Endothelial cell of umbilical vein (primary cell): ENCODE measurements at regions not wholly inside any gene's neighbourhood (a gene's known extent, or its start where the extent isn't known, plus 50 kb on each side); places are given as distances from the start of the nearest gene placed in this dataset.

Experiments used
- EZH2 ChIP-seq: IDR thresholded peaks from 2 replicates; pipeline ENCODE4 v1.6.1; 2012; ENCODE audit warnings: borderline replicate concordance, low read depth, mild to moderate bottlenecking, moderate library complexity, low read length, inconsistent platforms; ENCODE audit not compliant: severe bottlenecking
- POLR2A ChIP-seq: IDR thresholded peaks from 2 replicates; pipeline ENCODE4 v1.6.1; 2012; ENCODE audit warnings: low read depth, mild to moderate bottlenecking, control low read depth, low read length
- POLR2AphosphoS5 ChIP-seq: IDR thresholded peaks from 2 replicates; pipeline ENCODE4 v1.6.1; 2012; ENCODE audit warnings: low read depth, mild to moderate bottlenecking, control low read depth, low read length, moderate library complexity; ENCODE audit not compliant: insufficient read depth
- TF ChIP-seq, protein P1 (sequence below), 2 donors: IDR thresholded peaks; 1 replicate in 1 of 2; 2 replicates in 1 of 2; pipeline ENCODE4 v1.5.1; 2011; ENCODE audit warnings: low read length in 2 of 2, mild to moderate bottlenecking in 2 of 2, moderate library complexity in 2 of 2, control low read depth in 1 of 2, inconsistent platforms in 1 of 2, low read depth in 1 of 2; ENCODE audit not compliant: insufficient read depth in 1 of 2; ENCODE audit errors: extremely low read depth in 1 of 2

- TF ChIP-seq, protein P1, sequence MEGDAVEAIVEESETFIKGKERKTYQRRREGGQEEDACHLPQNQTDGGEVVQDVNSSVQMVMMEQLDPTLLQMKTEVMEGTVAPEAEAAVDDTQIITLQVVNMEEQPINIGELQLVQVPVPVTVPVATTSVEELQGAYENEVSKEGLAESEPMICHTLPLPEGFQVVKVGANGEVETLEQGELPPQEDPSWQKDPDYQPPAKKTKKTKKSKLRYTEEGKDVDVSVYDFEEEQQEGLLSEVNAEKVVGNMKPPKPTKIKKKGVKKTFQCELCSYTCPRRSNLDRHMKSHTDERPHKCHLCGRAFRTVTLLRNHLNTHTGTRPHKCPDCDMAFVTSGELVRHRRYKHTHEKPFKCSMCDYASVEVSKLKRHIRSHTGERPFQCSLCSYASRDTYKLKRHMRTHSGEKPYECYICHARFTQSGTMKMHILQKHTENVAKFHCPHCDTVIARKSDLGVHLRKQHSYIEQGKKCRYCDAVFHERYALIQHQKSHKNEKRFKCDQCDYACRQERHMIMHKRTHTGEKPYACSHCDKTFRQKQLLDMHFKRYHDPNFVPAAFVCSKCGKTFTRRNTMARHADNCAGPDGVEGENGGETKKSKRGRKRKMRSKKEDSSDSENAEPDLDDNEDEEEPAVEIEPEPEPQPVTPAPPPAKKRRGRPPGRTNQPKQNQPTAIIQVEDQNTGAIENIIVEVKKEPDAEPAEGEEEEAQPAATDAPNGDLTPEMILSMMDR (IDR thresholded peaks at IDR 0.05; ENCODE audit: extremely low read depth in 1 of 2, insufficient read depth in 1 of 2, low read depth in 1 of 2, low read length in 2 of 2) = no peak
- TF ChIP-seq POLR2AphosphoS5 (no peak), EZH2 (no peak), POLR2A (no peak)
Observed at GRCh38 chr2:58851598-58851997, 610.5 kb upstream of the FANCL start.
